GM10248 (cell line): ENCODE measurements at regions not wholly inside any gene's neighbourhood (a gene's known extent, or its start where the extent isn't known, plus 50 kb on each side); places are given as distances from the start of the nearest gene placed in this dataset.

Source experiments
- CTCF ChIA-PET: fragments of 300-600 bp; sonication (Branson Sonifier 250); formaldehyde crosslinking; extraction: SDS; loops from one replicate; lab custom pipeline; 2021; ENCODE audit warnings: antibody characterized with exemption; lab: Yijun Ruan, JAX
- POLR2A ChIA-PET: fragments of 350-650 bp; sonication (Branson Sonifier 250); formaldehyde crosslinking; extraction: SDS; loops from one replicate; lab custom pipeline; 2020; ENCODE audit warnings: antibody characterized with exemption; lab: Yijun Ruan, JAX
- DNase-seq: peaks from one replicate; pipeline ENCODE4 v3.0.0; 2012; ENCODE audit errors: extremely low spot score
- CTCF ChIP-seq: IDR thresholded peaks from 2 replicates; pipeline ENCODE4 v1.5.1; 2012; ENCODE audit warnings: mild to moderate bottlenecking, low read depth; ENCODE audit errors: extremely low read depth, missing control alignments, control extremely low read depth

GRCh38 chr7:22879709-22880306 is 57.2 kb upstream of the TOMM7 start:
- ChIA-PET POLR2A (no interaction called here), CTCF (no interaction called here)
- no peak for TF ChIP-seq CTCF
- DNase-seq: no peak

- no peak for TF ChIP-seq CTCF
- ChIA-PET CTCF (no interaction called here), POLR2A (no interaction called here)
- DNase-seq: no peak
Observed at GRCh38 chr7:22879280-22879679, 56.6 kb upstream of the TOMM7 start.

- CTCF ChIA-PET: interaction anchor here (0.7 to 2.9 kb wide), 8 partner anchors 8 to 178 kb away, joined by 3 to 8 read pairs (median 4); no protein-coding TSS in a partner anchor
- POLR2A ChIA-PET: no interaction called here
- DNase-seq: no peak
- TF ChIP-seq CTCF: no peak
Observed at GRCh38 chr7:22876986-22877729, 54.5 kb upstream of the TOMM7 start.

GRCh38 chr7:22875470-22875869 is 52.8 kb upstream of the TOMM7 start:
- DNase-seq: no peak
- no peak for TF ChIP-seq CTCF
- ChIA-PET CTCF (interaction anchor here (0.9 to 2.9 kb wide), 7 partner anchors 8 to 316 kb away, joined by 3 to 8 read pairs (median 4); no protein-coding TSS in a partner anchor), POLR2A (no interaction called here)

- no peak for DNase-seq
- POLR2A ChIA-PET: interaction anchor here (0.5 kb wide), 1 partner anchor 19 kb away, joined by 3 read pairs; no protein-coding TSS in a partner anchor
- CTCF ChIA-PET: interaction anchor here (1.0 to 2.9 kb wide), 5 partner anchors 10 to 316 kb away, joined by 3 to 8 read pairs (median 4); no protein-coding TSS in a partner anchor
- TF ChIP-seq CTCF: no peak
Observed at GRCh38 chr7:22874904-22875303, 52.3 kb upstream of the TOMM7 start.
